Osteoblast (primary cell): ENCODE measurements at regions not wholly inside any gene's neighbourhood (a gene's known extent, or its start where the extent isn't known, plus 50 kb on each side); places are given as distances from the start of the nearest gene placed in this dataset.

Experiments used
- DNase-seq: peaks from one replicate; pipeline ENCODE4 v3.0.0; 2011; ENCODE audit warnings: low spot score, mixed read lengths; ENCODE audit not compliant: insufficient read length; ENCODE audit errors: missing footprints
- H2AFZ ChIP-seq: 2 replicates; pipeline ENCODE4 v1.6.0; 2011; ENCODE audit warnings: mild to moderate bottlenecking, low read length
- H3K27ac ChIP-seq: 2 replicates; pipeline ENCODE4 v1.5.1; 2011; ENCODE audit warnings: mild to moderate bottlenecking, low read depth, low read length, moderate library complexity
- H3K27me3 ChIP-seq: 2 replicates; pipeline ENCODE4 v1.6.0; 2012; ENCODE audit warnings: mild to moderate bottlenecking, control low read depth, inconsistent platforms, low read length, moderate library complexity; ENCODE audit not compliant: insufficient read depth
- H3K36me3 ChIP-seq: 2 replicates; pipeline ENCODE4 v1.5.1; 2011; ENCODE audit warnings: mild to moderate bottlenecking, low read length, control low read depth, moderate library complexity; ENCODE audit not compliant: insufficient read depth
- H3K4me1 ChIP-seq: 2 replicates; pipeline ENCODE4 v1.5.1; 2011; ENCODE audit warnings: mild to moderate bottlenecking, low read length, control low read depth, moderate library complexity; ENCODE audit not compliant: insufficient read depth
- H3K4me2 ChIP-seq: 2 replicates; pipeline ENCODE4 v1.6.0; 2011; ENCODE audit warnings: mild to moderate bottlenecking, low read length; ENCODE audit not compliant: insufficient read depth
- H3K4me3 ChIP-seq: fragments of 200-600 bp; sonication (generic); 3 replicates; pipeline ENCODE4 v1.5.1; 2012; ENCODE audit warnings: mild to moderate bottlenecking, low read length, inconsistent platforms; ENCODE audit not compliant: insufficient read depth
- H3K79me2 ChIP-seq: 2 replicates; pipeline ENCODE4 v1.6.0; 2012; ENCODE audit warnings: mild to moderate bottlenecking, low read length, control low read depth, inconsistent platforms; ENCODE audit not compliant: insufficient read depth
- H3K9me3 ChIP-seq: 2 replicates; pipeline ENCODE4 v1.5.1; 2011; ENCODE audit warnings: low read depth, low read length, control low read depth
- H4K20me1 ChIP-seq: 2 replicates; pipeline ENCODE4 v1.6.0; 2012; ENCODE audit warnings: mild to moderate bottlenecking, low read length, control low read depth; ENCODE audit not compliant: insufficient read depth
- CTCF ChIP-seq: IDR thresholded peaks from 2 replicates; pipeline ENCODE4 v1.5.1; 2011; ENCODE audit warnings: mild to moderate bottlenecking, low read depth, low read length, moderate library complexity; ENCODE audit errors: extremely low read depth

GRCh38 chr4:75345423-75345822, 168.8 kb downstream of the RCHY1 start:
- no peak for DNase-seq
- H3K27me3 ChIP-seq = no peaks in the 10 kb centered on the region
- H3K4me2 ChIP-seq = no peak overlapping the region
- peak overlapping the region; percentile 23 for H3K27ac ChIP-seq
- no peak overlapping the region for H2AFZ ChIP-seq
- no peaks in the 10 kb centered on the region for H3K36me3 ChIP-seq
- H4K20me1 ChIP-seq = no peaks in the 10 kb centered on the region
- no peak overlapping the region for H3K4me3 ChIP-seq
- no peaks in the 10 kb centered on the region for H3K79me2 ChIP-seq
- H3K4me1 ChIP-seq = peaks cover 7% of the 10 kb centered on the region
- TF ChIP-seq CTCF = no peak
- H3K9me3 ChIP-seq = no peaks in the 10 kb centered on the region

DNA sequence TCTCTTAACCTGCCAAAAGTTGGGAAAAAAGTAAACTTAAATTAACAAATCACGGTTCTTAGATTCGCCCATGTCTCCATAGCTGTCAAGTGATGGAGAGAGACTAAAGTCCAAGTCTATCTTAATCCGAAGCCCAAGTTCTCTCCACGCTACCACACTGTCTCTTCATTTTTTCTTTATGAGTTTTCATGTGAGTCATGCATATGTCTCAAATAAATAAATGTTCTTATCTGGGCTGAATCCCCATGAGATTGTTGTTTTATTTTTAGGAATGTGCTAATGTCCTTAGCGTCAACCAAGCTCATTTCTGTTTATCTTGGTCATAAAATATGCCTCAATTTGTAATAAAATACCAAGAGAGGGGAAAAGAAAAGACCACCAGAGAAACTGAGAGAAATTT, 169.3 kb downstream of the RCHY1 start:
- Histone ChIP-seq H3K79me2 (no peaks in the 10 kb centered on the region), H3K27ac (peak overlapping the region; percentile 23), H2AFZ (no peak overlapping the region), H3K4me2 (no peak overlapping the region), H4K20me1 (no peaks in the 10 kb centered on the region), H3K27me3 (no peaks in the 10 kb centered on the region), H3K36me3 (no peaks in the 10 kb centered on the region), H3K4me3 (no peak overlapping the region), H3K4me1 (peaks cover 7% of the 10 kb centered on the region), H3K9me3 (no peaks in the 10 kb centered on the region)
- TF ChIP-seq CTCF = no peak
- DNase-seq = no peak

GRCh38 chr4:75343333-75343732, 170.9 kb downstream of the RCHY1 start:
- H3K27me3 ChIP-seq = no peaks in the 10 kb centered on the region
- H3K4me1 ChIP-seq = peaks cover 7% of the 10 kb centered on the region
- H4K20me1 ChIP-seq = no peaks in the 10 kb centered on the region
- H3K79me2 ChIP-seq = no peaks in the 10 kb centered on the region
- no peaks in the 10 kb centered on the region for H3K36me3 ChIP-seq
- no peak overlapping the region for H3K27ac ChIP-seq
- no peak for DNase-seq
- H3K9me3 ChIP-seq = no peaks in the 10 kb centered on the region
- H2AFZ ChIP-seq = no peak overlapping the region
- TF ChIP-seq CTCF = no peak
- H3K4me3 ChIP-seq = no peak overlapping the region
- no peak overlapping the region for H3K4me2 ChIP-seq

GRCh38 chr4:75340561-75340960, 173.6 kb downstream of the RCHY1 start:
- no peak overlapping the region for H2AFZ ChIP-seq
- no peaks in the 10 kb centered on the region for H4K20me1 ChIP-seq
- no peak overlapping the region for H3K4me2 ChIP-seq
- H3K27ac ChIP-seq = no peak overlapping the region
- DNase-seq = no peak
- no peaks in the 10 kb centered on the region for H3K36me3 ChIP-seq
- no peaks in the 10 kb centered on the region for H3K27me3 ChIP-seq
- no peak for TF ChIP-seq CTCF
- no peaks in the 10 kb centered on the region for H3K9me3 ChIP-seq
- H3K79me2 ChIP-seq = no peaks in the 10 kb centered on the region
- H3K4me1 ChIP-seq = peaks cover 7% of the 10 kb centered on the region
- no peak overlapping the region for H3K4me3 ChIP-seq
